ENCODE measurements at regions not wholly inside any gene's neighbourhood (a gene's known extent, or its start where the extent isn't known, plus 50 kb on each side); places are given as distances from the start of the nearest gene placed in this dataset.
A peak's percentile ranks its signal among the peaks of the same experiment; 100 is the strongest.

DNA sequence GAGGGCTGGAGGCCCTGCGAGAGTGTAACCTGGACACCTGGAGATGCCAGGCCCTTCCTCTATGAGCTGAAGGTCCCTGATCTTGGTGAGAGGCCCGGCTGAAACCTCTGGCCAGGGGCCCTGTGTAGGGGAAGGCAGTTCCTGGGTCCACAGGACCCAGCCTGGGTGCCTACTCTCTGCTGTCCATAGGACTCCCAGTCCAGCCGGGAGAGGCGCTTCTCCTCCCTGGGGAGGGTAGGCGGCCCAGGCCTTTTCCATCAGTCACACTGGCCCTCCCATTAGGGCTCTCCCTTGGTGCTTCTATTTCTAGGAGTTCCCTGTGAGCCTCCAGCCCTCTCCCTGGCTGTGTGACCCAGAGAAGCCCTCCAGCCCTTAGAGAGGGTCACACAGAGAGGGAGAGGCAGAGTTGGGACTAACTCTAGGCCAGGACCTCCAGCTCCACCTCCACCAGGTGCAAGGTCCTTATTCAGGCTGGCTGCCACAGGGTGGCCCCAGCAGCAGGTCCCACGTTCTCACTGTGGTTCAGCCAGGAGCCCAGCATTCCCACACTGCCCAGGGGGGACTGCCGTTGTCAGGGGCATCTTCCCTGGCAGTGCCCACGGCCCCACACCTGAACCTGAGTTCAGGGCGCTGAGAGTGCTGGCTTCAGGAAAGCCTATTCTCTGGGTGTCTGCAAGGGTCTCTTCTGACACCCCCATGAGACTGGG is 146.8 kb downstream of the SMAD6 start:
- DNase-seq (ENCODE audit: low spot score): no peak

- DNase-seq (ENCODE audit: low spot score): no peak
Observed at GRCh38 chr15:66849393-66849745, 147.3 kb downstream of the SMAD6 start.

DNA sequence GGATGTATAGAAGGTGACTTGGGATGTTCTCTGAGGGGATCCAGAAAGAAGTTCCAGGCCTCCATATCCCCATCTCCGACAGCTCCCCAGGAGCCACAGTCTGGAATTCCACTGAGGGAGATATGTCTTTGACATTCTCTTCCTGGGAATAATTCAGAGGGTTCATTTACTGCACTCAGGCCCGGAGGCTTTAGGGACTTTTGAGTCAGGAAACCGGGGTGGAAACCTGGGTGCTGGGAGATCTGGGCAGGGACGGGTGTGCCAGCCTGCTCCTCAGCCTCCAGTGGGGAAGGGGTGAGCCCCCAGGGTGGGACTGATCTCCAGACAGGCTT is 147.7 kb downstream of the SMAD6 start:
- no peak for DNase-seq (ENCODE audit: low spot score)

DNA sequence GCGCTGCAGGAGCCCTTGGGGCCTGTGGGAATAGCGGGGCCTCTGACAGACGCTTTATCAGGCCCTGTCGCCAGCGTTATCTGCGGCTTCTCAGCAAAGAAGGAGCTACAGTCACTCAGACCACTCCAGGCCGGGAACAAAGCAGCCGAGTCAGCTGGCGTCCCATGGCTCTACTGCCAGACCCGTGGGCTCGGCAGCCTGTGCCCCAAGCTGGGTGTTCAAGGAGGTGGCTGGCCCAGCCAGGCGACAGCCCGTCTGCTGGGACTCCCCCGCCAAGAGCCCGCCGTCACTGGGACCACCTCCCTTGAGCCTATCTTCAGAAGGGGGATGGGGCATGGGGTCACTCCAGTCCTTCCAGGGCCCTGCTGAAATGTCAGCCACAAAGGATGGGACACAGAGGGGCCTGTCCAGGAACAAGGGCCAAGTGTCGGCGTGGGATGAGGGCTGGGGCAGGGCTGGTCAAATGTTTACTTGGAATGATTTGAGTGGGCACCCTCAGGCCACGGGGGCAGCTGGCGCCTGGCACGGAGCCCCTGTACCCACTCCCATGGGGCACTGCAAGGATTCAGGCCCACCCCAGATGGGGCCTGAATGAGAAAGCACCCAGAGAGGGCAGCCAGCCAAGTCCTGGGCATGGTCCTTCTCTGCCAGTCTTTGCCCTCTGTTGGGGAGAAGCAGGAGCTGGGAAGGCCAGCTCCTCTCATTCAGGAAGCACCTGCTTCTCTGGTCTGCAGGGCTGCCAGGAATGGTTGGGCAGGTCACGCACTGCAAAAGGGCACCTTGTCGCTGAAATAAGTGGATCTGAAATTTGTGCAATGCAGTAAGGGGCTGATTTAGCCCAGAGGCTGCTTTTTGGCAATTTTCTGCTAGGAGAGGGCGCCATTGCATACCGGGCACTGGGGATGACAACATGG is 148.3 kb downstream of the SMAD6 start:
- no peak for DNase-seq (ENCODE audit: low spot score)

DNA sequence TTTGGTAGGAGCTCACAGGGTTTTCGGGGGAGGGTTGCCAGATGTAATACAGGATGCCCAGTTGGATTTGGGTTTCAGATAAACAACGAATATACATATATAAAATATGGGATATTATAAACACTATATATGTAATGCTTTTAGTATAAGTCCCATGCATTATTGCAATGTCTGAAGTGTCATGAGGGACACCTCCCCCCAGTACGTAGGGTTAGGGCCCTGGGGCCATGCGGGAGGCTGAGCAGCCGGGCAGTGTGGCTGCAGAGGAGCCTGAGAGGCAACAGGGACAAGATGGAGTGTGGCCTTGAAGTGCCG is 148.9 kb downstream of the SMAD6 start:
- no peak for DNase-seq (ENCODE audit: low spot score)

DNA sequence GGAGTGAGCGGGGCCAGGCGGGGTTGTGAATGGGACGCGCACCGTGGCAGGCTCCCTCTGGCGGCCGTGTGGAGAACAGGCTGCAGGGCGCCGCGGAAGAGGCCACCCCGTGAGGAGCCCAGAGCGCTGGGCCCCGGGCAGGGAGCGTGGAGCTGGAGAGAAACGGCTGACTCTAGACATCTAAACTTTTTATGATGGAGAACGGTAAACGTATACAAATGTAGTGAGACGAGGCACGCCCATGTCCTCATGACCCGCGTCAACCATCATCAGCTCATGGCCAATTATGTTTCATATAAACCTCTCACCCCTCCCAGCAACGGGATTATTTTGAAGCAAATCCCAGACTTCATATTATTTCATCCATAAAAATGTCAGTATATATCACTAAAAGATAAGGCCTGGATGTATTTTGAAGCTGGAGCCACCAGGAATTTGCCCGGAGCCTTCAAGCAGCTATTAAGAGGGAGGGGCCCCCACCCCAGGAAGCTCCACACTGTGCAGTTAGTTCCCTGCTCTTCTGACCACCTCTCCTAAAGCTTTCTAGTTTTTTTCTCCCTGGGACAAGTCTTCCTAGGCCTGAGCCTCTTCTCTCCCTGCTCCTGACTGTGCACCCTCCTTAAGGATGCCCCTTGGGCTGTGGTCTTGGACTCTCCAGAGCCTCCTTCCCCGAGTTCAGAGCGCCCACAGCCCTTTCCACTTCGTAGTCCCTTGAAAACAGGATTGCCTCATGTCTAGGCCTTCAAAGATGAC is 149.5 kb downstream of the SMAD6 start:
- DNase-seq (ENCODE audit: low spot score): peak; percentile 82

- no peak for DNase-seq (ENCODE audit: low spot score)
Observed at GRCh38 chr15:66852064-66852905, 150.2 kb downstream of the SMAD6 start.

- no peak for DNase-seq (ENCODE audit: low spot score)
Observed at GRCh38 chr15:66854012-66854965, 152.3 kb downstream of the SMAD6 start.

- no peak for DNase-seq (ENCODE audit: low spot score)
Observed at GRCh38 chr15:66855041-66855440, 153.0 kb downstream of the SMAD6 start.

DNA sequence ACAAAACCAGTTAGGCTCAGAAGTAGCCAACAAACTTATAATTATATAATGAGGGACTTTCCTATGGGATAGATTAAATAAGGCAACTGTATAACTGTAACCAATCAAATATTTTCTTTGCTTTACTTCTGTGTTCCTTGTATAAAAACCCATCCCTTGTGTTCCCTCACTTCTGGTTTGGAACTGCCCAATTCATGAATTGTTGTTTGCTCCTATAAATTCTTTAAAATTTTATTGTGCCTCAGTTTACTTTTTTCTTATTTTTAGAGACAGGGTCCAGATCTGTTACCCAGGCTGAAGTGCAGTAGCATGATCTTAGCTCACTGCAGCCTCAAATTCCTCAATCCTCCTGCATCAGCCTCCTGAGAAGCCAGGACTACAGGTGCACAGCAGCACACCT is 155.7 kb downstream of the SMAD6 start:
- no peak for DNase-seq (ENCODE audit: low spot score)

- no peak for DNase-seq (ENCODE audit: low spot score)
Observed at GRCh38 chr15:66858423-66859207, 156.6 kb downstream of the SMAD6 start.

DNA sequence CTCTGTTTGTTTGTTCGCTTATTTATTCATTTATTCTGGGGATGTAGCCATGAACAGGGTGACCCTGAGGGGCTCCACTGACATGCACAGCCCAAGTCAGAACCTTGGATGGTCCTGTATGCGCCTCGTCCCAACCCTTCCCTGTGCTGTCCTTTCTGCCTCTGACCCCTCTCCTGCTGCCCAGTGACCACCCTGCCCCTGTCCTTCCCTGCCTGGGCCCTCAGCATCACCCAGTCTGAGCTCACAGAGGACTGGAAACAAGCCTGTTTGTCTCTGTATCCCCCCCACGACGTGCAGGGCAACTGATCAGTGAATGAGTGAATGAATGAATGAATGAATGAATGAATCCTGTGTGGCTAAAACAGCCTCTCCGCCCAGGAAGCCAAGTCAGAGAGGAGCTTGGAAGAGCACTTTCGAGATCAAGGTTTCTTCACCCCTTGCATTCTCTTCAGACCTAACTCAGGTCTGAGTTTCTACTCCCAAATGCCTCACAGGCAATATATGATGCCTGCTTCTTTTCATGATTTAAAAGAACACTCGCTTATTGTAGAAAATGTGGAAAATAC is 157.7 kb downstream of the SMAD6 start:
- no peak for DNase-seq (ENCODE audit: low spot score)

DNA sequence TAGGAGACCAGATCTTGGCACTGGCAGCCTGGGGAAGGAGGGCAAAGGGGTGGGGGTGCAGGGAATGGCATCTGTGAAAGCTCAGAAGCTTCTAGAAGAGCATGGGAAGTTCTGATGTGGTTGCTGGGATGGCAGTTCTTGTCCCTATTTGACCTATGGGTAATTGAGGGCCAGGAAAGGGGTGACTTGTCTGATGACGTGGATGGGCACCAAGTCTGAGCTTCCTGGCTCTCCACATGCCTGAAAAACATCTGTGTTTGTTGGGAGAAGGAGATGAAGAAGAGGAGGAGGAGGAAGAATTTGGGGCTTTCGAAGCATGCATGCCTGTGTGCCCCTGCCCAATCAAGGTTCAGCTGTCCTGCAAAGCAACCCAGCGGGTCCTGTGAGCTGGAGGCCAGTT is 158.8 kb downstream of the SMAD6 start:
- no peak for DNase-seq (ENCODE audit: low spot score)

- DNase-seq (ENCODE audit: low spot score): no peak
Observed at GRCh38 chr15:66862111-66862939, 160.3 kb downstream of the SMAD6 start.

DNA sequence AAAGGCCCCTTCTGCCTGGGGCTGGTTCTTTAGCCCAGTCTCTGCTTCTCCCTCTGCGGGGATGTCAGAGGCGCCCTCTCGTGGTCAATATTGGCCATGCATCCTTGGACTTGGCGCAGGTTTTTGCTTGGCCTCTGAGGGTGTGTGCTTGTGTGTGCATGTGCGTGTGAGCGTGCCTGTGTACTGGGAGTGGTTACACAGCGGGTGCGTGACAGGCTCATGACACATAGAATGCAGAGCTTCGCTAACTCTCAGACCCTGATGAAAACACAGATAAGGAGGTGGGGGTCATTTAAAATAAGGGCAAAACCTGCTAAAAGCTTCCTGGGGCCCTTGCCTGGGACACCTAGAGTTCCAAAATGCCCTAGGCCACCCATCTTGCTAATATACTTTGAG is 160.9 kb downstream of the SMAD6 start:
- peak; percentile 78 for DNase-seq (ENCODE audit: low spot score)

DNA sequence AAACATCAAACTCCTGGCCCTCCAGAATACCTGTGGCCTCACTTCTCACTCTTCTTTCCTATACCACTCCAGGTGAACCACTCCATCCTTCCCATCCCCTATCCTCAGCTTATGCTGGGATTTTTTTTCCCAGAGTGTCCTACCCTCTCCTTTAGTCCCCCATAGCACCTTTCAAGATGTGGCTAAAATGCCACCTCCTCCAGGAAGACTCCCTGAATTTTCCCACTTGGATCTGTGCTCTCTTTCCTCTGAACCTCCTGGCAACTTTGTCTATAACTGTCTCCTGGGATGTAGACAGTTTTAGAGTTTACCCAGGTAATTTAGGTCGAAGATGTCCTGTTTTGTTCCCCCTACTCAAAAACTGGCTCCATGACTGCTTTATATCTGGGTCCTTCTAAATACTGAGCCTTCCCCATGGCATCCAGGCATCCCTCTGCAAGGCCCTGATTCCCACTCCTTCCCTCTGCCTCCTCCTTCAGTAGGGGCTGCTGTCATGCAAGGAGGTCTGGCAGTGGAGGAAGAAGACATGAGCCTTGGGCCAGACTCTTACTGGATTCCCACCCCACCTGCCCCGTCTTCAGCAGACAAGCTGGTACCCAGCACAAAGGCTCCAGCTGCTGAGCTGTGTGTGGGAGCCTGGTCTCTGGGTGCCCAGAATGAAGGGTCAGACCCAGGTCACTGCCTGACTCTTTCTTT is 161.5 kb downstream of the SMAD6 start:
- no peak for DNase-seq (ENCODE audit: low spot score)

GRCh38 chr15:66864086-66864830 is 162.2 kb downstream of the SMAD6 start:
- DNase-seq (ENCODE audit: low spot score): no peak

Data from mucosa of gallbladder (tissue), 1 donor.